GM18499 (cell line): ENCODE measurements at regions not wholly inside any gene's neighbourhood (a gene's known extent, or its start where the extent isn't known, plus 50 kb on each side); places are given as distances from the start of the nearest gene placed in this dataset.

Source experiments
- ATAC-seq: cut with Tn5 transposase; IDR thresholded peaks from one replicate; pipeline ENCODE4 v1.9.1; 2021; ENCODE audit warnings: moderate number of reproducible peaks; ENCODE audit not compliant: insufficient read depth, unreplicated experiment

DNA sequence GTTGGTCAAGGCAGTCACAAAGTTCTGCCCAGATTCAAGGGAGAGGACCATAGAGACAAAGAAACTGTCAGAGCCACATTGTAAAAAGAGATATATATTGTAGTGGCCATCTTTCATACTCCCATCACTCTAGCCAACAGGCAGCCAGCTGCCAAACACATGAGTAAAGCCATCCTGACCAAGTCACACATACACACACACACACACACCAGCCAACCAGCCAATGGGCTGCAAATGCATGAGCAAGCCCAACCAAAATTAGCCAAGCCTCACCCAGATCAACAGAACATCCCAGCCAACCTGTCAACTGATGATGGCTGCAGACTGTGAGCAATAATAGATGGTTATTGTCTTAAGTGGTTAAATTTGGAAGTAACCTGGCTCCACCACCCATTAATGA lies 120.7 kb downstream of the SEC16B start:
- no peak for ATAC-seq

- no peak for ATAC-seq
Observed at GRCh38 chr1:177848577-177848976, 121.3 kb downstream of the SEC16B start.

- ATAC-seq = no peak
Observed at GRCh38 chr1:177847843-177848242, 122.0 kb downstream of the SEC16B start.

DNA sequence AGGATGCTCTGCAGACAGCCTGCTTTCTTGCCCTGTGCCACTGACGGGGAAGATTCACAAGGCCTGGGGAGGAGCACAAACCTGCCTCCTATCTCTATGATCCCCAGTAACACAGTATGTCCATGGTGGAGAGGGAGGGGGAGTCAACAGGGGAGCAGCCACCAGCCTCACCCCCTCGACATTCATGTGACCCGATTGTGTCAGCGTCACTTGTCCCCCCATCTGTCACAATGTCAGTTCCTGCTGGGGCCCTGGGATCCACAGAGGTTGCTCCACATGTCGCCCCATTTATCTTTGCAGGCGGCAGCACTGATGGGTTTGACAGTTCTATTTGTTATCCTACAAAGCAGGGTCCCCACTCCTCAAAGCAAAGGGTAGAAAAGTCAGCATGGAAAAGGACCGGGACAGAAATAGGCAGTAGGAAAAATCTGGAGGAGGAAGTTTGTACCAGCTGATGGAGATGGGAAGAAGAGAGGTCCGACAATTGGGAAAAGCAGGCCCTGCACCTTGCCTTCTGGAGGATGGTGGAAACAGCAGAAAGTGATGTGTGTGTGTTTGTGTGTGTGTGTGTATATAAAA lies 130.9 kb downstream of the SEC16B start:
- ATAC-seq = no peak

DNA sequence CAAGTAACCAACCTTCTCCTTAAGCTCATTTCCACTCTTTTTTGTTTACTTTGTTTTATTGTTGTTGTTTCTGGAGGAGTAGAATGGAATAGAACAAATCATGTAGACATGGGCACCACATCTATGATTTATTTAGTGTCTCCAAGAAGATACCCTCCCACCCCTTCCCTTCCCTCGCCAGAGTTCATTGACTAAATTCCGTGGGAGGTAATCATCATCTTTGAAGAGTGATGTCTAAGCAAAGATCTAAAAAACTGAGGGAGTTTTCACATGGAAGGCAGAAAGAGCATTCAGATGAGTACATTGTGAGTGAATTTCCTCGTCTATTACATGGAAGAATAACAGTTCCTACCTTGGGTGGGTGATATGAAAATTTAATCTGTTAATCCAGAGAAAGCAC lies 136.2 kb downstream of the SEC16B start:
- no peak for ATAC-seq

DNA sequence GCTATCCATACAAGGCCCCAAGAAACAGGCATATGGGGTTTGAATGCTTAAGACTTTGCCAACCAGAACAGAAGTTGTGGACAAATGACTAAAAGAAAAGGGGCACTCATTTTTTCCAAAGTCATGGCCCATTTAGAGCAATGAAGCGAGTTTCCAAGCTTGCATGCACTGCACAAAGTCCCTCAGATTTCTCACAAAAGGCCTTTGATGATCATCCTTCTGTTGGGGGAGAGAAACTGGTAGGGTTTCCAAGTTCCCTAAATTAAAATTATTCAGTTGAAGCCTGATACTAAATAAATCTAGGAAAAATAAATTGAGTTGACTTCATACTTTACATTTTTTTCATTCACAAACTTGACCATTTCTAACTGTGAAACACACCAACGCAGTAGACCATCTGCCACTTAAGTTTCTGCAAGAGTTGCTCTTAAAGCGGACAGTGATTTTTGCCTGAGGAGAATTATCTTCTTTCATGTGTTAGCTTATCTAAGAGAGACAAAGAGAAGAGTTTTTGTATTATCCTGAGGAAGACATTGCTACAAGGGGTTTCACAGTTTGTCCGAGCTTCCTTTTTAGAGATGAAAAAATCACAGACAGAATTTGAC lies 139.2 kb downstream of the SEC16B start:
- no peak for ATAC-seq

DNA sequence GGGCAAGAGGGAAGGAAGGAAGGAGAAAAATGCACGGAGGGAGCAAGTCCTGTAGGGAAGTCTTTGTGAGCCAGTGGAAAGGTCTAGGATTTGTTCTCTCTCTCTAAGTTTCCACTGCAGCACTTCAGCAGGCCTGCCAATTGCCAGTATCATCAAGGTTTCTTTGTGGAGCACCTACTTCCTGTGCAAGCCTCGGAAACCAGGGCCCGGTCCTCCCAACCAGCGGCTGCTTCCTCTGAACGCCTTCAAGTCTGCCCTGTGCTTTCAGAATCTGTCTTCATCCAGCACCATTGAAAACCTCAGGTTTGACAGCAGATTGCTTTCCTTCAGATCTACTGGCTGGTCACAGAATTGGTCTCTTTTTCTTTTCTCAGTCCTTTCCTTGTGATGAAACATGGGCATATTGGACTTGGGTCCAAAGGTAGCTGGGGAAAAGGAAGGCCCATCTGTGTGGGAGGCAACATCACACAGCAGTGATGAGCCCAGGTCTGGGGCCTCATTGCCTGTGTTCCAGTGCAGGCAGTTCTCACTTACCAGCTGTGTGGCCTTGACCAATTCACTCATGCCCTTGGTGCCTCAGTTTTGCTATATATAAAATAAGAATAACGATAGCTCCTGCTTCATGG lies 144.5 kb downstream of the SEC16B start:
- ATAC-seq = no peak

GRCh38 chr1:177824508-177824982 lies 145.3 kb downstream of the SEC16B start:
- ATAC-seq = no peak

- ATAC-seq = no peak
Observed at GRCh38 chr1:177820213-177820612, 149.6 kb downstream of the SEC16B start.

GRCh38 chr1:177817937-177818875 lies 151.7 kb downstream of the SEC16B start:
- ATAC-seq = peak; percentile 97

DNA sequence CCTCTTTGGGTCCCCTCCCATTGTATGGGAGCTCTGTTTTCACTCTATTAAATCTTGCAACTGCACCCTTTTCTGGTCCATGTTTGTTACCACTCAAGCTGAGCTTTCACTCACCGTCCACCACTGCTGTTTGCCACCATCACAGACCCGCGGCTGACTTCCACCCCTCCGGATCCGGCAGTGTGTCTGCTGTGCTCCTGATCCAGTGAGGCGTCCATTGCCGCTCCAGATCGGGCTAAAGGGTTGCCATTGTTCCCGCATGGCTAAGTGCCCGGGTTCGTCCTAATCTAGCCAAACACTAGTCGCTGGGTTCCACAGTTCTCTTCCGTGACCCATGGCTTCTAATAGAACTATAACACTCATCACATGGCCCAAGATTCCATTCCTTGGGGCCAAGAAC lies 157.2 kb downstream of the SEC16B start:
- ATAC-seq = no peak

GRCh38 chr1:177812144-177812543 lies 157.7 kb downstream of the SEC16B start:
- no peak for ATAC-seq

DNA sequence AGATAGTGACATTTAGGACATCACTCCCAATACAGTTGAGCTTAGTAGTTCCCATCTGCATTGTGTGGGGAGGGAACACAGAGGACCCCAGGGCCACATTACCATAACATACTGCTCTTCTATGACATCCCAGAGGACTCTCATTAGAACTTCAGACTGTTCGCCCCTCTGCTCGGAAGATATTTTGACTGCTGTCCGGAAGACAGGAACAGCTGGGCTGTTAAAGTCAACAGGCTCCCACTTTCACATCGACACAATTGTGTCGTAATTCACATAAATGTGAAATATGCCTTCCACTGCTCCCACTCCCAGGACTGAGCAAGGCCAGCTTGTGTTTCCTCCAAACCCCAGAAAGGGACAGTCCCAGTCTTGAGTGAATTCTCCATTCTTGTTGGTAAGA lies 158.4 kb downstream of the SEC16B start:
- no peak for ATAC-seq

GRCh38 chr1:177809819-177810218 lies 160.0 kb downstream of the SEC16B start:
- no peak for ATAC-seq

DNA sequence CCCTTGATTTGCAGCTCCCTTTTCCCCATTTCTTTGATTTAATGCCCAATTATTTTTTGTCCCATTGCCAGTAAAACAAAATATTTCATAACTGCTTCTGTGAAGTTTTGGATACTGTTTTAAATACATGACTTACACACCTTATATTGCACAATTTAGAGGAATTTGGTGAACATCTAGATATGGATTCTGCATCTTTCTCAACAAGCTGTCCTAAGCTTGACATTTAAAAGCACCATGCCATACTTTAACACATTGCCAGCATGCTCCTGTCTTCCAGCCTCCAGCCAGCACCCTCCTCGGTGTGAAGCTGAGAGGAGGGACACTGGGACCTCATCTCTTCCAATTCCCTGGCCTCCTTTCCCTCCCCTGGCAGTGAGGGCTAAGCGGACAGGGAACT lies 167.6 kb downstream of the SEC16B start:
- ATAC-seq = no peak

GRCh38 chr1:177801790-177802189 lies 168.1 kb downstream of the SEC16B start:
- ATAC-seq = no peak

GRCh38 chr1:177800400-177801088 lies 169.3 kb downstream of the SEC16B start:
- no peak for ATAC-seq

GRCh38 chr1:177799746-177800145 lies 170.1 kb downstream of the SEC16B start:
- no peak for ATAC-seq

DNA sequence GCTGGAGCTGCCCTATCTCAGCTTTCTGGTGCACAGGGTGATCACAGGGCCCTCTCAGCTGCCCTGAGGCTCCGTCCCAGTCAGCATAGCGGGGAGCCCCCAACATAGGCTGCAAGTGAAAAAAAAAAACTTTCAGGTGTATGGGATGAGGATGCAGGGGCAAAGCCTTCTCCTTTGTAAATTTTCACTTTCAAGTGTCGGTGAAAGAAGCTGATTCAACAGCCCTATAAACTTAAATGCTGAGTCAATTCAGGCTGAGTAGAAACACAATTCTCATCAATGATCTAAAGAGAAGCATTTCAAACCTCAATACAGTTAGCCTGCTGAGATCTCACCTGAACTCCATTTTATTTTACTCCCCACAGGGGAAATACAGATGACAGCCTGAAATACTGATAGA lies 171.2 kb downstream of the SEC16B start:
- no peak for ATAC-seq

- no peak for ATAC-seq
Observed at GRCh38 chr1:177796561-177796960, 173.3 kb downstream of the SEC16B start.
